HG02884 (cell line): ENCODE measurements at regions not wholly inside any gene's neighbourhood (a gene's known extent, or its start where the extent isn't known, plus 50 kb on each side); places are given as distances from the start of the nearest gene placed in this dataset.

ENCODE experiments used
- ATAC-seq: cut with Tn5 transposase; IDR thresholded peaks from one replicate; pipeline ENCODE4 v1.9.1; 2021; ENCODE audit warnings: mild to moderate bottlenecking, moderate library complexity; ENCODE audit not compliant: unreplicated experiment

DNA sequence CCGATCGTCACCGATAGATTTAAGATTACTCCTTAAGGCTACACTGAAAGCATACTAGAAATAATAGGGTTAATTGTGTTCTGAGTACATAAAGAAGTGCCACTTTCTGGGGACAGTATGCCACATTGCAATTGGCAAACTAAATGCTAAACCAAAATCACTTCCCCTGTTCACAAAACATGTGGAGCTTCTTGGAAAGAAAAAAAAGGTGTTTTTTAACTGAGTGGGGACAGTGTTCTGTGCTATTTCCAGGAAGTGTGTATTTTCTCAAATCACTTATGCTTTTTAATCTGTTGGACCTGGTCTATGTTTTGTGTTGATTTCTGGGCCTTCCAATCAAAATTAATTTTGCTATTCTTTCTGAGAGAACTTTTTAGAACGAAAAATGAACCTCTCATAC, 149.3 kb upstream of the MPDZ start:
- ATAC-seq = no peak

DNA sequence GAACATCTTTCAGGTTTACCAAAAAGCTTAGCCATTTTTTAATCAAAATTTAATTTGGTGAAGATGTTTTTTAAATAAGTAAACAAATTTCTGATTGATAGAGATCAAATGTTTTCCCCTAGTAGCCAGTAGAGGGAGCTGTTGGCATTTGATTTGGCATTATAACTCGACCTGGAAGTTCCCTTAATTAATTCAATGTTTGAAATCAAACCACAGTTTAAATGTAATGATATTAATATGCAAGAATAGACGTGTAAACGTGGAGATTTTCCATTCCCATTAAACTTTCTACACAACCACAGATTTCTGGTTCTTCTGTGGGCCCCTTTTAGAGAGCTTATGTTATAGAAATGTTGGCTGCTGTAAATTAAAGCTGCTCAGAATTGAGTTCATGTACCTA, 148.1 kb upstream of the MPDZ start:
- no peak for ATAC-seq

DNA sequence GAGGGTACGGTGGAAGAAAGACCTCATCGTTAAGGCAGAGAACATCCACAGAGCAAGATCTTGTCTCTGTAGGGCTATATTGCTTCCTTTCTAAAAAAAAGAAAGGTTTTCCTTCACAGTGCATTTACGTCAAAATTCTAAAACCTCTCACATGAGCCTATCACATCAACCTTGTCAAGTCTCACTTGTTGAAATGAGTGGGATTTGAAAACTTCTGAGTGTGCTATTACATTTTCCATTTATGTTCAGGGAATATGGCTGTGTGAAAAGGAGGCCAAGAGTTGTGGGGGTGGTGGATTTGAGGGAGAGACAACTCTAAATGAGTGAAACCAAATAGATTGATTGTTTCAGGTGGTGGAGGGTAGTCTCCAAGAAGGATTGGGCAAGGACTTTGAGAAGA, 147.1 kb upstream of the MPDZ start:
- ATAC-seq = no peak

DNA sequence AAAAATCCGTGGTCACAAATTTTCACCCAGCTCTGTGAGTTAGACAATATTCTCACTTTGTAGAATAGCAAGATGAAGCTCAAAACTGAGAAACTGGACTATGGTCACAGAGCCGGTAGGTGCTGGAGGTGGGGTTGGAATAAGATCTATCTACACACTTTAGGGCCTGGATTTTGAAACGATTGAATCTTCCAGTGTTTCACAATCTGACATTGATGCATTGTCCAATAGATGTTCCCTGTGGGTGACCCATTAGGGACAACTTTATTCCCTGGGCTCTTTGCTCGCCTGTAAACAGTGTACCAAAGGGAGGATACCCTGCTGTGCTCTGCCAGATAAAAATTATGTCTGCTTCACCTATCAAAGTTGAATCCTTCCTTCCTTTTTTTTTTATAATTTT, 145.4 kb upstream of the MPDZ start:
- no peak for ATAC-seq

DNA sequence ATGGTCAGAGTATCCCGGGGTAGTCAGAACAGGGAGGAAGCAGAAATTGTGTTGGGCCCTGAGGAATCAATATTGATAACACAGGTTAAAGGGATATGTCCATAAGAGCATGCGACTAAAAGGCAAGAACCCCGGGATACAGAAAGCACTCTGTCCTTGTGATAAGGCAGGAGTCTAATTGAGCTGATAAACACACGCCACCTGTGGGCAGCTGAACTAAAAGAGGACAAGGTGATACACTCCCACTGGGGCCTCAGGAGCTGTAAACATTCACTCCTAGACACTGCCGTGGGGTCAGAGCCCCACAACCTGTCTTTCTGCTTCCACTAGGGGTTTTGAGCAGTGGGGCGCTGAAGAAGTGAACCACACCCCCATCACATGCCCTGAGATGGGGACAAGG, 144.7 kb upstream of the MPDZ start:
- no peak for ATAC-seq

DNA sequence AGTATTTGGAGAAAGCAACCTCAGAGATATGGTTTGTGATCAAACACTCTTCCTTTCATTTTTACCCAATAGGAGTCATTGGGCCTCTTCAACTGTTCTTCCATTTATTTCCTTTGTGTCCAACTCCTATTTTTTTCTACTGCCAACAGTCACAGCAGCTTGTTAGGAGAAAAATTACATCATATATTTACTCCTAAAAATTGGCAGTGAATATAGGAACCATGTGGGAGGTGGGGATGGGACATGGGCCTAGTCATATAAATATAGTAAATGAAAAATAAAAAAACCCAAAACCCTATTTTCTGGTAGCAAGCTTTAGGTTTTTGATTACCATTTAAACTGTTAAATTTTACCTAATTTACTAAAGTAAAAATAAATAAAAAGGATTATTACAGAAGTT, 134.9 kb upstream of the MPDZ start:
- no peak for ATAC-seq

DNA sequence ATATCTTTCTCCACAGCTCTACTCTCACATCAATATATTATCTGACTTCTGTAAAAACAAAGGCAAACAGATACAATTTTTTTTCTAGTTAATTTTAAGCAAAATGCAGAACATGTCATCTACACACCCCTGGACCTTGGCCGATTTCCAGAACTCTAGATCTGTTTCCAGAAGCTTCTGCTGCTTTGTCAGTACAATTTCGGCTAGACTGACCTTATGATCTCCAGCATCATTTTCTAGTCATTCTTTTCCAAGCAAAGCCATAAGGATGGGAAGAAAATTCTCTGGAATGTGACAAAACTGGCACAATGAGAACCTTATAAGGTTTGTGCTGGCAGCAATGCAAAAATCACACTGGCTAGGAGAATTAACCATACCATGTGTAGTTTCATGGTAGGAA, 132.8 kb upstream of the MPDZ start:
- no peak for ATAC-seq

DNA sequence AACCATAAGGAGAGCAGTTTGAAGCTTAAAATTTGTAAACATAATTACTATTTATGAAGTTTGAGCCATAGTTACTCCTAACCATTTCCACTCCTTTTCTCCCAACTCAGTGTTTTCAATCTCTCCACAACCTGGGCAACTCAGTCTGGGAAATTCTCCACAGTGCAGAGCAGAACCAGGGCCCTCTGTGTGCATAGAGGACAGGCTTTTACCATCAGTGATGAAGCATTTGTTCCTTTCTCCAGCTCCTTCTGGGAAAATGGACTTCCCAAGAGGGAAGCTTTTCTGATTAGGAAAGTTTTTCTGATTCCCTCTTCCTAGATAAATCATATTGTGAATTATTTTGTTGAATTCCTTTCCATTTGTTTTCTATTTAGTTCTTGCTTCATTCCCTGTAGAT, 132.3 kb upstream of the MPDZ start:
- no peak for ATAC-seq

DNA sequence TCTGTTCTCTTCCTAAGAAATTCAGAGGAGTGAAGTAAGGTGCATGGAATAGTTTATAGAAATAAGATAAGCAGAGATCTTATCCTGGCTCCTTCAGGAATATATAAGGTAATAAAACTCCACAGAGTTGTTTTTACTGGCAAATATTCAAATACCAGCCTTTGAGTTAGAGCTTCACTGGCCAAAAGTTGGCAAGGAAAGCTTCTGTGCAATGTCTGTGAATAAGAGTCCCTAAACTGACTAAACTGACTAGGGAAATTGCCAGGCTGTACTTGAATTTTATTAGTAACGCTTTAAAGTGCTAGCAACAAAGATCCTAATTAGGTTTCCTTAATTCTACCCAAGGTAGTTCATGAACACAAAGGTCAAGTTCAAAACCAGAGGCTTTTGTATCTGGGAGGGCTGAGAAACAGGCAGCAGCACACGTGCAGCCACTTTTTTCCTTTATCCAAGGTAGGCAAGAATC, 131.1 kb upstream of the MPDZ start:
- no peak for ATAC-seq

DNA sequence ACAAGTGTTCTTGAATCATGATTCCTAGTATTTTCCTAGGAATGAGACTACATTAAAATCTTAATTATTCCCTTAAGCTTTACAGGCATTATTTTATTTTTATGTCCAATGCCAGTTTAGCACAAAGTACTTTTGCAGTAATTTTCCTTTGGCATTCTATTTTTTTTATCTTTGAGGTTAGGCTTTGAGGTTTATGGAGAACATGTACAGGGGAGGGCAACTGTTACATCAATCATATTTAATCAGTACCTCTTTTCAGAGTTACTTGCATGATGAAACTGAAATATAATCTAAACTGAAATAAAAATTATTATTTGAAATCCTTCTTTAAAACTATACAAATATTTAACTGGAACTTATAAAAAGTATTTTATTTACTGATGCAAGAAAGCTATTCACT, 118.2 kb upstream of the MPDZ start:
- ATAC-seq = no peak

DNA sequence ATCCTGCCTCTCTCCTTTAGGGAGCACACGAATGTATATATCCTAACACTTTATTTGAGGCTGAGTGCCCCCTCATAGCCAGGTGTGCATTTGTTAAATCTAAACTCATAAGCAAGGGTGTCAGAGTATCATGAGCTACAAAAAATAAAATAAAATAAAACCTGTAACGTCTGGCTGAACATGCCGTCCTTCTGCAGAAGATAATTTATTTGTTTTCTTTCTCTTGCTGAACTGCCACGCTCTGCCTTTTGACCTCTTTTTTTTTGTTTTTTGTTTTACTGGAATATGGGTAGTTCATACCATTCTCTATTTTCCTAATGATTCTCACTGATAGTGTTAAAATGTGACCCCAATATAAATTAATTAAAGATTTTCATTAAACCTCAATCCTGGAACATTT, 117.7 kb upstream of the MPDZ start:
- ATAC-seq = no peak

DNA sequence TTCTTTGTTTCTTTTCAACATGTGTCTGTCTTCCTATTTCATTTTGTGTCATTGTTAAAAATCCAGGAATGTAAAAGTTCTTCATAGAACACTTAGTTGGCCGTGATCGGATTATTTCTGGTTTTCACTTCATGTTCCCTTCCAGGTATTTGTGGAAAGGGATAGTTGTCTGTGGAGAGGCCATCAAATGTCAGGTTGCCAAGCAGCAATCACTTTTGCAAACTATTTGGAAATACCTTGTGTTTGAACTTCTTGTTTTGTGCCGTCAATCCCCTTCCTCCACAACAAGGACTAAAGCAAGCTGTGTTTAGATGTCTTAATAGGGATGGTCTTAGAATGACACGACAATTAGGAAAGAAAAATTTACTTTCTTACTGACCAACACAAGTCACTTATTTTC, 116.9 kb upstream of the MPDZ start:
- no peak for ATAC-seq

DNA sequence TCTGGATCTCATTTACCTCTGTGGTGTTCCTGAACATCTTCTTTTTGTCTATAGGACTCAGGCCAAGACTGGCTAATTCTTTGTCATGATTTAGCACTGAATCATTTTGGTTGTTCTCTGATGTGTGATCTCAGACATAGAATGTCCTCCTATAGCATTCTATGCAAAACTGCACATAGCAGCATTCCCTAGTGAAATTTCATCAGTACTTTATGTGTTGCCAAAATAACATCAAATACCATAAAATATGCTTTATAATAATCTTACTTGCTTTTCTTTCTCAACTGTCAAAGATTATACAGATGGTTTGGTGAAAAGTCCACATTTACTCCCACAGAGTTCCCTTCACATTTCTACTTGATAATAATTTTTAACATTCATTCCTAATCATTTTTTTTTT, 115.7 kb upstream of the MPDZ start:
- no peak for ATAC-seq

DNA sequence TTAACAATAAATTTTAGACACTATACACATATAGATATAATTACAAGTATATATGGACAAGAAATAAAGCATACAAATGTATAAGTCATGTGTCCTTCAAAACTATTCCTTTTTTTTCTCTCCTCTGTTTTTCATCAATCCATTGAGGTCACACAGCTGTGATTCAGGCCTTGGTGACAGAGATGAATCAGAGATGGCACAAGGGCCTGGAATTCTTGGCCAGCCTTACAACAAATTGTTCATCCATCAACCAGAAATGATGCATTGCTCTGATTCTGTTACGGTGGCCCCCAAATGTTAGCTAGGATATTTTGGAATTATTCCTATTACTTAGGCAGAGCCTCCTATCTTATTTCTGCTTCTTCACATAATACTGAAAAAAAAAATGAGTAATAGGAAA, 108.7 kb upstream of the MPDZ start:
- no peak for ATAC-seq

DNA sequence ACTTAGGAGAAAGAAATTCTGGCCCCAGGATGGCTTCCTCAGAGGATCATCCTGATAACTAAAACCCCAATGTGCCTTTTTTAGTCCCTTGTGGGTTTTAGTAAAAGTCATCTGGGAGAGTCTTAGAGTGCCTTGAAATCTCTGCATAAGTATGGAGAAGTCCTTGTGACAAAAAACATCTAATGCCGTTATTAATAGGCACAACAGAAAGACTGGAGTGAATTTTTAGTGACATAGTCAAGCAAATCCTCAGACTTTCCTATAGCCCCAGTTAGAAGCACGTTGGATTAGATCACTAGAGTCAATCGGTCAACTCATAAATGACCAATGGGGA, 108.2 kb upstream of the MPDZ start:
- ATAC-seq = no peak

DNA sequence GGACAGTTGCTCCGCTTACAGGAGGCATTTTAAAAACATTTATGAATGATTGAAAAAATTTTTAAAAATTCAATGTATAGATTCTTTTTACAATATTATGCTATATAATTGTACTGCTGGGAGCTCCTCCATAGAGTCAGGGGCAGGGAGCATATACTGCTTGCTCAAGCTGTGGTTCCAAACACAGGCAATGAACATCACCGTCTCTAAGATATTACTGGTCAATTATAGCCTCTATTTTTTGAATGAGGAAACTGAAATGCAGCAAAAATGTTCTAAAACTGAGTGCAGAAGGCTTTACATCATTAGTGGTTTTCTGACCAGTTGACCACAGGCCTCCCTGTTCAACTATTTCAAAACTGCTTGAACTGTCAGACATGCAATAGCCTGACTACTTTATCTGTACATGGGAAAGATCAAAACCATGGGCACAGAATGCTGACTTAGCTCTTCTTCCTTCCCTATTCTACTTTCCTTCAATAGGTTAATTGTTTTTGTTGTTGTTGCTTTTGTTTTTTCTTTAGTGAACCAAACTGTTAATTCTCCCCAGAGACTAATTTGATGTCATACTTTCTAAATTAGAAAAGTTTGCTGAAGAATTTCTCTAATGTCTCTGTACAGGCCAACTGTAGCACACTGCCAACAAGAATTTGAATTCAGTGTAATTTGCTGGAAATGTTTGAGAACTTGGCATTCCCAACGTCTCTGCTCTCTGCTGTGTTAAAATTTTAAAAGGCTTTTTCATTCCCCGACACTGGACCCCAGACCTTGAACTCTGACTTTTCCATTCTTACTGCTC, 107.6 kb upstream of the MPDZ start:
- no peak for ATAC-seq

DNA sequence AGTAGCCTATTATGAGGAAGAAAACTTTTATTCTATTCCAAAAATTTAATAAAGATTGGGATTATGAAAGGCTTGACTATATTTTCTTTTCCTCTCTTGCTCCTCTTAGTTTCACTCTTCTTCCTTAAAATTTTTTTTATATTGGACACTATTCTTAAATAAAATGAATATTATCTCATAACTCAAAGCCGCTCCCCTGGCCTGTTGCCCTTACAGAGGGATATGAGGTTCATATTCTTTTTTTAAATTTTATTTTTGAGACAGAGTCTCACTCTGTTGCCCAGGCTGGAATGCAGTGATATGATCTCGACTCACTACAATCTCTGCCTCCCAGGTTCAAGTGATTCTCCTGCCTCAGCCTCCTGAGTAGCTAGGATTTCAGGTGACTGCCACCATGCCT, 106.8 kb upstream of the MPDZ start:
- ATAC-seq = no peak

DNA sequence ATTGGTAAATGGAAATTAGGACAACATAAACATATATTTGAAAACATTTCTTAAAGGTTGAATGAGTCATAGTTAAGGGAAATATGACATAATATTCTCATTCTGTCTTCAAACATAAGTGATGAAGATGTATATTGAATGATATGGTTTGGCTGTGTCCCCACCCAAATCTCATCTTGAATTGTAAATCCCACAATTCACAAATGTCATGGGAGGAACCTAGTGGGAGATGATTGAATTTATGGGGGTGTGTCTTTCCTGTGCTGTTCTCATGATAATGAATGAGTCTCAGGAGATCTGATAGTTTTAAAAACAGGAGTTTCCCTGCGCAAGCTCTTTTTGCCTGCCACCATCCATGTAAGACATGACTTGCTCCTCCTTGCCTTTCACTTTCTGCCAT, 104.4 kb upstream of the MPDZ start:
- no peak for ATAC-seq

DNA sequence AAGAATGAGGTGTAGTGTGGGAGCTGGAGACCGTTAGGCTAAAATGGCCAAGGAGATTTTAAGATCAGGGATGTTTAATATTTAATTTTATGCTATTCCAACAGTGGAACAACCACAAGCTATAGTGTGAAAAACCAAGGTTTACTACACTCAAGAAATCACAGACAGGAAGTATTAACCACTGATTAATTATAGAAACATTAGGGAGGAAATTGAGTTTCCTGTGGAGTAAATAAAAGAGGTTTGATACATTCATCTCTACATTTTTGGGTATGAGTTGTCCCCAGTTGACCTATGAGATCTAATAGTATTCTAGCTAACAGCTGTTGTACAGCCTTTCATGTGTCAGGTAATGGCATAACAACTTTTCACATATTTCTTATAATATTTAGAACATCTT, 103.7 kb upstream of the MPDZ start:
- ATAC-seq = no peak

DNA sequence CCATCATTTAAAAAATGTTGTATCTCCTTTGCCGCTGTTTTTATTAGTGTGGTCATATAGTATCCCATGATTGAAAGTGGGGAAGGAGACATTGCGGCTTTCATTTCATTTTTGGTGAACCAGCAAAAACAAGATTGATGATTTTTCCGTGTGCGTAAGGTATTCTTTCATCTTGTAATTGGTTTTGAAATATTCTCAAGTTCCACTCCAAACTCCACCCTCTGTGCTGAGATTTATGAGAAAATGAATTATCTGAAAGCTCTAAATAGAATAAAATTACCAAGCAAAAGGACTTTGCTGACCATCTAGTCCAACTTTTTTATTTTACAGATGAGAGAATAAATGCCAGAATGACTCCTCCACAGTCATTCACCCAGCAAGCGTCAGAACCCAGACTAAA, 103.1 kb upstream of the MPDZ start:
- ATAC-seq = no peak

DNA sequence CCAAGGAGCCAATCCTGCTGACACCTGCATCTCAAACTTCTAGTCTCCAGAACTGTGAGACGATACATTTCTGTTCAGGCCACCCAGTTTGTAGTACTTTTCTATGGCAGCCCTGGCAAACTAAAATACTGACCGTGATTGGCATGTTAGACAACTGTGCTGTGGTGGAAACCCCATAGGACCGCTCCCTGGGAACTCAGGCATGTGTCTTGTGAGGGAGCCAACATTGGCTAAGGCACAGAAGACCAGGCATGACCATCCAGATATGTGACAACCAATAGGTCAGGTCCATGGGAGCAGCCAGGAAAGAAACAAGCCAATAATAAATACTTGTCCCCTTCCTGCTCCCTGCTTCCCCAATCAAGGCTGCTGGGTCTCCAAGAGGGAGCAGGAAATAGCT, 101.4 kb upstream of the MPDZ start:
- no peak for ATAC-seq

DNA sequence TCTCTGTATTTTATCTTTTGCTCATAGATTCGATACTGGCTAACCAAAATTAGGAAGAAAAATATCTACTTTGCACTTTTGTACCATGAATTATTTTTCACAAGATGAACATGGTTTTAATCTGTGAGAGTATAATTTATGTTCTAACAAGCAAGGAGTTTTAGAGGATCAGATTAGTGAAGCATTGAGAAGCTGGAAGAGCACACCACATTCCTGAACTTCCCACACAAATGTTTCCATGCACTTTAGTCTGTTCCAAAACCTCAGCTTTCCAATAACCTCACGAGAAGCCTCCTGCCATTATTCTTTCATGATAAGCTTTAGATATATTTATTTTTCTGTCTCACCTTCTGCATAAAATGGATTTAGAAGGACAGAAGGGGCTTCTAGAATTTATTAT, 98.7 kb upstream of the MPDZ start:
- no peak for ATAC-seq

DNA sequence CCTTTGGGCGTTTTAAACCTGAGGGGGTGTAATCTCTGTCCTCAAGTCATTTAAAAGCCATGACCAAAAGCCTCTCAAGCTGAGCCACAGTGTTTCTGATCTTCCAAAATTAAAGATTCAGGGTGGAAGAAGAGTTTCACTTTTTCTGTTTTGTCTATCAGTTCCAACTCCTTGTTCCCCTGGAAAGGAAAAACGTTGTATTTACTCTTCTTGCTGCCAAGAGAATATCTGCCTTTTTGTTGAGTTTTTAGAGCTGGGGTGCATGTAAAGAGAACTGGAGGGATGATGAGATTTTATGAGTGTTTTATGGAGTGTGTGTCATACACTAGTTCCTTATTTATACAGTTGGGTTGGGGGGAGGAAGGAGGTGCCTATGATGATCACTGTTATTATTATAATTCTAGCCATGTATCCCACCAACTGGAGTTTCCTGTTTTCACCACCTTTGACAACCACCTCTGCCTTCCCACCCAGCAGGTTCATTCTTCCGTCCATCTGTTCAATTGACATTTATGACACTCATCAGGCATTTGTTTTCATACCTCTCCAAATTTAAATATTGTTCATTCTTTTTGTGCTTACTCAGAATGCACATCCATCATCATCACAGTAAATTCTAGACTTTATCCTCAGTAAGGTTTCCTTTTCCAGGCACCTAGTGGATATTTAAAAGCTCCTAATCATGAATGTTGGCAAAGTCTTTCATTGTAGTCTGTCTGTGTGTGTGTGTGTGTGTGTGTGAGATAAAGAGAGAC, 97.9 kb upstream of the MPDZ start:
- ATAC-seq = no peak
